NCI-H2029 (cell line): ENCODE measurements at regions not wholly inside any gene's neighbourhood (a gene's known extent, or its start where the extent isn't known, plus 50 kb on each side); places are given as distances from the start of the nearest gene placed in this dataset.
A peak's percentile ranks its signal among the peaks of the same experiment; 100 is the strongest.

Experiments
- DNase-seq: peaks from one replicate; lab custom pipeline; 2025; lab: John Stamatoyannopoulos, UW

DNA sequence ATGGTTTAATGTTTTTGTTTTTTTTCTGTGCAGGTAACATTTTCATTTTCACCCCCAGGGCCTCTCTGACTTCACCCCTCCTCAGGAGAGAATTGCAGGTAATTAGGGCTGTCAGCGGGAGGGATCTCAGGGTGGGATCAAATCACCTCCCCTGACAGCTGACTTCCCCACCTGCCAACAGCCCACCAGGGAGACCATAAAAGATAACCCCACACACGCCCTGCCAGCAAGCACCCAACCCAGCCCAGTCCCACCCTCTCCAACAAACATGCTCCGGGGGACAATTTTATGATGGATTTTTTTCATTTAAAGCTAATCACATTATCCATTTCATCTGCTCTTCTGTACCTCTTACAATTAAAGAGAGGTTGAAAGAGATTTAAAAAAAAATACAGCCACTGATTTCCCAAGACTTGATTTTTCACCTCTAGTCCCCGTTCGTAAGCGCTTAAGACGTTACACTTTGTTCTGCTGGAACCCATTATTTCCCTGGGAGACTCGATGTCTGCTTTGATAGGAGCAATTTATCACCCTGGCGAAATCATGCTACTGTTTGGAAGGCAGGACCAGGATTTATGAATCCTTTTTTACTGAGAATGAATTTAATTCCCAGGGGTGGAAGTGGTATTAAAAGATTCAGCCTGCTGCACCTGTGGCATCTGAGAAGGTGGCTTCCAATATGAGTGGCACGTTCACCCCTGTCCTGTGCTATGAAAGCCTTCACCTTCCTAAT is 232.9 kb upstream of the ID2 start:
- no peak for DNase-seq

DNA sequence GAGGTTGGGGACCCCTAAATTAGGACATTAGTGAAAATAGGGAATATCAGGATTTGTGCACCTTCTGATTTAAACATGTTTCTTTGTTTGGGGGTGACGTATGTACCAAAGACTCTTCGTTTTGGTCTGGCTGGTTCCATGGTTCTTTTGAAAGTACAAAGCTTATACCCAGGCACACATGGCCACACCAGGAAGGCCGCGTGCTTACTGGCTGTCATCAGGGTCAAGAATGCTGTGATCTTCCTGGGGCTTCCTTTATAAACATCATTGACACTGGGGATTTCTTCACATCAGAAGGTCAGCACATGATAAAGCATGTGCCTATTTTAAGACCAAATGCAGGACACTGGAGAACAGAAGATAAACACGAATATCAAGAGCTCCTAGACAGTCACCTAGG is 230.6 kb upstream of the ID2 start:
- no peak for DNase-seq

DNA sequence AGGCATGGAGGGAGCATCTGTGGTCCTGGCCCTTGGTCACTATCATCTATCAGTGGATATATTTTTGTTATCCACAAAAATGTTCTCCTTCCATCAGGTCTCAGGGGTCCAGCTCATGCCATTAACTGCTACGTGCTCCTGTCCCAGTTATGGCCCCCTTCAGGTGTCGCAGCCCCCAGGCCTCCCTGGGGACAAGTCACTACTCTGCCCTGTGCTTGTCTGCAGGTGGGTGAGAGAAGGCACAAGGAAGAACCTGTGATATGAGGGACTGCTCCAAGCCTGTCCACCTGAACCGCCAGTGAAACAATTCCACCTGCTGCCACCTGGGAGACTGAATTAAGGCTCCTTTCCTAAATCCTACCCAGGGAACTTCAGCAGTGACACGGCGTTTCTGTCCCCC is 229.6 kb upstream of the ID2 start:
- no peak for DNase-seq

DNA sequence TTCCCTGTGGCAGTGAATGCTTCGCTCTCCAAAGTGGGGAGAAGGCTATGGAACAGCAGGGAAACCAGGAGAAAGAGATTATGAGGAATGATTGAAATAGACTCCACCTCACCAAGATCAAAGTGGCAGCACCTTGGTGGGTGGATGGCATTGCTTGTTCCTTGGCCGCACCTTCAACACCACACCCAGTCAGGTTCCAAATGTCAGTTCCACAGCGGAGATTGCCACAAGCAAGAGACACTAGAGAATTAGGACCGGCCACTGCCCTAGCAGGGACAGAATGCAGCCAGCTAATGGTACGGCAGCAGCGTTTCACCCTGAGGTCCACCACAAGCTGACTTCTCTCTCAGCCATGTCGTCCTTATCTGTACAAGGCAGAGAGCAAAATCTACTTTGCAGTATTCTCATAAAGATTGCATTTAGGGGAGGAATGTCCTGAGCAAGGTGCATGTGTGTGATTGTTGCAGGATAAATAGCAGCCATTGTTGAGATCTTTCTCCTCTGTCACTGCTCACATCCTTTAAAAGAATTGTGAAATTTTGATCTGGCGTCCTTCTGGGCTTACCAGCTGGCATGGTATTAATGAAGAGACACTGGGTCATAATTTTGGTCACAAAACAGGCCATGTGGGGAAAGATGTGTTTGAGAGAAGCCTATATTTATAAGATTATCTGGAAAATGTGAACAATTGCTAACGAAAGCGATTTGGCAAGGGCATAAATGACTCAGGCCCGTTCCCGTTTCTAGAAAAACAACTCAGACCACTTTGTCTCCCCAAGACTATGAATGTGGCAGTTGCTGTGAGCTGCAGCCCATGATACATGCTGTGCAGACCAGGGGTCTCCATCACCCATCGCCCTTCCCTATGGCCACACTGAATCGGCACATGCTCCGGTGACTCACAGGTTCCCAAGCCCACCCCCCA is 228.6 kb upstream of the ID2 start:
- no peak for DNase-seq

DNA sequence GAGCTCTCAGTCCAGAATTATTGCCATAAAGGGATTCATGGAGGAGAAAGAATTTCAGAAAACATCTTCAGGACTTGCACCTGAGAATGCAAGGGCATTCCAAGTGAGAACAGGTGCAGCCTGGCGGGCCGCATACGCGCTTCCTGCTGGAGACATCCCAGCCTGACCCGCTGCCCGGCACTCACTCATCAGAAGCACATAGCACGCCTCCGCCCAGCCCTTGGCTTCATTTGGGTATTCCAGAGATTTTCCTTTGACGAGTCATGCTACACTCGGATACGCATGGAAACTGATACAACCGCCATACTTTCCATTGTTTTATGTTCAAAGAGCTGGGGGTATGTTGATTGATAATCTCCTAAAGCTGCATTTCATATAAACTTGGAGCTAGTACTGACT is 228.0 kb upstream of the ID2 start:
- no peak for DNase-seq

DNA sequence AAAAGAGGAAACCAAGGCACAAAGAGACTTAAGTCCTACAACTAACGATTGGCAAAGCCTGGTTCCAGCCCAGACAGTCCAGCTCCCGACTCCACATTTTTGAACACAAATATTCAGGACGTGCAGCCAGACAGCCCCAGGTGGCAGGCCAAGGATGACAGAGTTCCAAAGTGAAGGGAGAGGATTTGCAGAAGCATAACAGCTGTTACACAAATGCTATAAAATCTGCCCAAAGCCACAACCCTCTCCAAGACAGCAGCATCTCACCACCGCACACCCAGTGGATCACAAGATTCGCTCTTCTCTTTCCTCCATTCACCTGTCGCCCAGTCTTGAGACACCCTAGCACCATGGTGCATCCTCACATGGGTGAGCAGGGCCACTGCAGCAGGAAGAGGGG is 227.1 kb upstream of the ID2 start:
- no peak for DNase-seq

DNA sequence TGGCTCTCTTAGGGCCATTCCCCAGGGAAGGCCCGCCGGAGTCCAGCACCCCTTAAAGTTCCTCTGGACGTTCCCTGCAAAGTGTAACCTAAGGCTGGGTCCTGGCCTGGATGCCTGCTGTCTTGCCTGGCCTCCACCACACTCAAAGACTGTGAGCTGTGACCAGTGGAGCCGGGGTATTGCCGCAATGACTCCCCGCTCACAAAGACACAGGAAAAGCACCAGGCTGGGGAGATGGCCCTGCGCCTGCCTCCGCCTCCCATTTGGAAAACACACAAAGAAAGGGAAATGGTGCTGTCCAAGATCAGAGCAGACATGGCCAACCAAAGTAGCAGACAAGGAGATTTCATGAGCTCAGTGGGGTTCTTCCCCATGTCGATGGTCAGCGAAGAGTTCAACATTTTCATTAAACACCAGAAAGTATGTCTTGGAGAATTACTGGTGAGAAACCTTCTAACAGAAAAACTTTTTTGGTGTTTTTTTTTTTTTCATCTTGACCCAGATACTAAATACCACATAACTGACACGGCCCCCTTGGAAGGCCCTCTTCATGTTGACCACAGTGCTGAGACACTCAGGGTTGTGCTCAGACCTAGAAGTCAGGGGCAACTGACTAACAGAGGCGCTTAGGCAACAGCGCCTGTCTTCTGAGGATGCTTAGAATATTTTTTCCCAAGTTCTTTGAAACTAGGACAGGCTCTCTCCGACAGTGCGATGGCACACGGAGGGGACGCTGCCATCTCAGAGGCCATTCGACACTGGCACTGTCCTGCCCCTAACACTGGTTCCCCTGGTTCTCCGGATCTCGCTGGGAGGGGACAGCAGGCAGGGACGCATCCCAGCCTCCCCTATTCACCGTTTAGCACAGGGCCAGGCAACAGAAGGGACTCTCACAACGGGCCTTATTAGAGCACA is 226.4 kb upstream of the ID2 start:
- DNase-seq: no peak

DNA sequence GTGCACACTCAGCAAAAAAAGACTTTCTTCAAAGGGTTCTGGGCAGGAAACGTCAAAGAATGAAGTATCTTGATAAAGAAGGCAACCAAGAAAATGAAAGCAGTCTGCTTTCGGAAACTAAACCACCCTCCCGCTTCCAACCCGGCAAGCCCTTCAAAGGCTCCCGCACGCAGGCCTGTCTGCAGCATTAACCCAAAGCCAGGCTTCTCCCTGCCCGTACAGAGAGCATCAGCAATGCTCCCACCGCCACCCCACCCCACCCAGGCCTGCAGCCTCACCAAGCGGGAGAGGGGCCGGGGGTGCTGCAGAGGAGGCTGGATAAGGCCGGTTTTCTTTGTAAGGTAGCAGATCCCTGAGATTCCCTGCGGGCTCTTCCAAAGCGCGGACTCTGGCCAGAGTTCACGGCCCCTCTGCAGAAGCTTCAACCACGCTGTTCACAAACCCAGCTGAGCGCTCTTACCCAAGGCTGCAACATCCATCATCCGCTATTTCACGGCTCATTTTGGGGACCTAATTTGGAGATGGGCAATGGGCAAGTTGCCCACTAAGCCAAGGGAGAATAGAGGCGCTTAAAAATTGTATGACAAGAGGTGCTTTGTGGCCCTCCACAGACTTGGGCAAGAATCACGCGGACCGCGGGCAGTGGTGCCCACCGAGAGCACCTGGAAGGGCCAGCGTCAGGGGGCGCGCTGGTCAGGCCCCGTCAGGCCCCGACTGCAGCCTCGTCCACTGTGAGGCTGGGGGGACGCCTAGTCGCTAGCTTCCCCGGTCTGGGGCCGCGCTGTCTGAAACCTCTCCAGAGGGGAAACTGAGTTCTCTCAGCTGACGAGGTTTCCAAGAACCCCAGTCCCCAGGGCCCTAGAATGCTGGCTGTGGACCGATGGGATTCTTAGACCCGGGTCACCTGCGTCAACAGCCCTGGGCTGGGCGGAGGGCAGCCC is 225.4 kb upstream of the ID2 start:
- no peak for DNase-seq

DNA sequence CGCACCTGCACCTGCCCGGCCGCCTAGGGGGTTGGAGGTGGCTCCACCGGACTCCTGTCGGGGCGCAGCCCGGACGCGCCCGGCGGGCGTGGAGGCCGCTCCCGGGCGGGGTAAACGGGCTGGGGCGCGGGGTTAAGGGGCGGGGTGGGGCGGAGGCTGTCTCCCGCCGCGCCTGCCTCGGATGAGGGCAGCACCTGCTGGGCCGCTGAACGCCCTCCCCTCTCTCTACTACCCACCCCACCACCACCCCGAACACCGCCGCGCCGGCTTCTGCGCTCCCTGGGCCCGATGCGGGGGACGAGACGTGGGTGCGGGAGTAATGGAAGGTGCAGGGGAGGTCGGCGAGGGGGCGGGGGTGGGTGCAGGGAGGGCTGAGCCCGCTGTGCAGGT is 224.8 kb upstream of the ID2 start:
- no peak for DNase-seq

DNA sequence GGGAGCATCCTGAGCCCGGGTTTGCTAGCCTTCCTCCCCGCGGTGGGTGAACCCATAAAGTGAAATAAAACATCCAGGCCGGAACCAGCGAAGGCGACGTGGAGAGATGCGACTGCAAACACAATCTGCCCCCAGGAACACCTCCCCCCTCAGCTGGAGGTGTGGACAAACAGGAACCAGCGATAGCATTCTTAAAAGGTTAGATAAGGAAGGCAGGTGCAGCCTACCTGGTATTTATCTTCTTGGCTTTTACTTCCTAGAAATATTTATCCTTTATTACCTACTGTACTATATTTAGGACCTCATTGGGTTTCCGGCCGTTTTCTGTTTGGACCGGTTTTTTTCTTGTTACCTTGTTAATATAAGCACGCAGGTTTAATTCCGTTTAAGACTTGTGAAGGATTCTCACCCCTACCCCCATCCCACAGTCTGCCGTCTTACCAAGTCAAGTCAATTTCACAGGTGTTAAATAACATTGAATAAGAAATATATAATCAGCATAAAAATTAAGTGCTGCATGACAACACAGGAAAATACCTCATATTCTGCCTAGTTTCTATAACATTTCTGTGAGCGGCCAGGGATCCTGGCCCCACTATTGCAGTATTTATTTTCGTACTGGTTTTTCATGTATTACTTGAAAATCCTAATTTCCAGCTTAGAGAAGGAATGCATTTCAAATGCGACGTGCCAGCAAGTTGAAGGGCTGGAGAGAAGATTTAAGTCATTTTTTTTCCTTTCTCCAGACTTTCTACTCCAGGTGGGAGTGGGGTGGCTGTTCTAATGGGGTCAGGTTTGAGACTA is 224.0 kb upstream of the ID2 start:
- DNase-seq: peak; percentile 62

DNA sequence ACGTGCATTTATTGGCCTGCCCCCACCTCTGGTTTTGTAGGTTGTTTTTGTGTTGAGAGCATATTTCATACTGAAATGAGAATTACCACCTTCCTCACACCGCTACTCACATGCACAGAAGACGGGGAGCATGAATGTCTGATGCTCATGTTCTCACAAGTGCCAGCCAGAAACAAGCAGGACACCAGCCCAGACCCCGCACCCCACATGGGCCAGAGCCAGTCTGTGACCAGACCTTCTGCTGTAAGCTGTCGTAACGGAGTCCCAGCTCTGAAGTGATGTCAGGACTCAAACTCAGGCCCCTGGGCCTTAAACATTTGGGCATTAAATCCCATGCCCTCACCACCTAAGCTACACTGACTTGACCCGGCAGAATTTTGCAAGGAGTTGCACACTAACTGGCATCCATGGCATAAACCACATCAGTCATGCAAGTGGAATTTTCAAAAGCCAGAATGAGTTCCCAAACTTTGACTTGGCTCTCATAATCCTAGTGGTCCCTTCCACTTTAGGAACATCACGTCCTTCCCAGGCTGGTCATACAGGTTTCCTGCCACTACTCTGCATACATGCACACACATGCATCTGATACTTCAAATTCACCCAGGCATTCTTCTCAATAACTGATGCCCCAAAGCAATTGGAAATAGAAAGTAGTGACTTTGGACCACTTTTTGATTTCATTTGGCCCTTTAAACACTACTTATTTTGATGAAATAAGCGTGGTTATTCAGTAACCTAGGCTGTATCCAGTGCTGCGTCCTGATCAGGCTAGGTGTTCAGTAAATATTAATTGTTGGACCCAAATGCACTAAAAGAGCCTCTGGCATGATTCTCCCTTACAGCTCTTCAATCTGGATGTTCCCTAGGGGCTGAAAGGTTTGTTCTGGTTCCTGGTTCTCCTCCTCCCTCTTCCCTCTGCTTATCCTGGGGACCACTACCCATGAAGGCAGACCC is 223.1 kb upstream of the ID2 start:
- no peak for DNase-seq

DNA sequence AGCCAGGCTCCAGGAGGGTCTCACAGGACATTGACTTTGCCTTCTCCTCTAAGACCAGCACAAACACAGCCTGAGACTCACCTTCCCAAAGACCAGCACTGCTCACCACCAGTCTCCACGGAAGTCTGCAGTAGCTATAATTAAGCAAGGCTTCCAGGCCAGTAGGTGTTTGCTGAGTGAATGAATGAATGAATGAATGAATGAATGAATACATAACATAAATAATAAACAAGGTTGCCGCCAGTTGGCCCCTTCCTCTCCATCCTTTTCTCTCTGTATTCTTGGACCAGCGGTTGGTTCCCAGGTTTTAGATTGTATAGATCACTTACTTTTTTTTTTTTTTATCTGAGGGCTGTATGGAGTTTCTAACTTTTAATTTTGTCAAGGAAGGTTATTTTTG is 222.4 kb upstream of the ID2 start:
- no peak for DNase-seq

DNA sequence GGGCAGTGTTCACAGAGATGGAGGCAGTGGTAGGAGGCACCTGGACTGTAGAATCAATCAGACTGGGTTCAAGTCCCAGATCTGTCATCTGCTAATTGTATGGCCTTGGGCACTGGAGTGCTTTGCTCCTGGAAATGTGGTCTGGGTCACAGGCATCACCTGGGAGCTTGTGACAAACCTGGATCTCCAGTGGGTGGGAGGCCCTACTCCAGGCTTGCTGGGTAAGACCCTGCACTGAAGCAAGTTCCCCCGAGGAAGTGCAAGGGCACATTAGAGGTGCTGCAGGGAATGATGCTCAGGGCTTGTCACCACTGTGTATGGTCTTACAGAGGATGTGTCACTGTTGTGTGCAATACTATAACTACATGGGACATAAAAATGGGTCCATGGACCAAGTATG is 220.5 kb upstream of the ID2 start:
- no peak for DNase-seq

DNA sequence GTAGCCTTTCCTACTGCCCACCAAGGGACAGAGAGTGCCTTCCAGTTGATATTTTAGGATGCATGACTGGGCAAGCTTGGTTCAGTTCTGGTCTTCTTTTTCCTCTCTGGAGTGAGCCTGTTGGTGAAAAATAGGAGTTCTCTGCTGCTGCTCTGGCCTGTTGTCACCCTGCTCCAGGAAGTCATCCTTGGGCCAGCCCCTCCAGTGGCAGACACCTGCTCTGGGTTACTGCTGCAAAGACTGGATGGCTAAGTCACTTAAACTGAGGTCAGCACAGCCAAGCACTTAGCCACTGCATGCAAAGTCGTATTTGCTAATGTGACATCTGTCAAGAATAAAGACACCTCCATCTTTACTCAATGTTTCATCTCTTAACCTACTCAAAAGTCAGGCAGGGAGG is 219.6 kb upstream of the ID2 start:
- no peak for DNase-seq

DNA sequence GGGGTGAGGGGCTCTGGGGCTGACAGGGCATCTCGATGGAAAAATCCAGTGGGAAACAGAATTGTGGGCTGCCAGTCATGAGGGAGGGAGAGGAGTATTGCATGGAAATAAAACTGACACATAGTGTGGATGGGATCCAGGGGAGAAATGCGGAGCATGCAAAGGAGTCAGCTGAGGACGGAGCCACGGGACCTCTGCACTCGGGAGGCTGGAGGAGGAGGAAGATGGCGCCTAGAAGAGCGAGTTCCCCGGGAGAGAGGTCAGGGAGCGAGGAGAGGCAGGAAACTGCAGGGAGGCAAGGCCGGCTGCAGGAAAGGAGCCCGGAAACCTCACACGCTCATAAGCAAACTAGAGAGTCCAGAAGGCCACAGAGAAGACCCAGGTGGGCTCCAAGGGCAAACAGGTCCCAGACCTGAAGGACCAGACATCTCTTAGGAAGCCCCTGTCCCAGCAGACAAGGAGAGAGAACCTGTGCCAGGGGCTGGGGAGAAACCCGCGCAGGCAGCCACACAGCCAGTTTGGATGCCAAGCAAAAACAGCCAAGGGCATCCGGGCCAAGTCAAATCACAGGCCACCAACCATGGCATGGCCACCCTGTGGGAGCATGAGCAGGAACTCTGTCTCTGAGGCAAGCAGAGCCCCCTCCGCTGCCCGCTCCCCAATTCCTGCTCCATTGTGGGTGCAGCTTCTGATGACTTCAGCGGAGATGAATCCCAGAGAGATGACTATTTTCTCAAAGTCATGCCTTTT is 218.8 kb upstream of the ID2 start:
- DNase-seq: no peak

DNA sequence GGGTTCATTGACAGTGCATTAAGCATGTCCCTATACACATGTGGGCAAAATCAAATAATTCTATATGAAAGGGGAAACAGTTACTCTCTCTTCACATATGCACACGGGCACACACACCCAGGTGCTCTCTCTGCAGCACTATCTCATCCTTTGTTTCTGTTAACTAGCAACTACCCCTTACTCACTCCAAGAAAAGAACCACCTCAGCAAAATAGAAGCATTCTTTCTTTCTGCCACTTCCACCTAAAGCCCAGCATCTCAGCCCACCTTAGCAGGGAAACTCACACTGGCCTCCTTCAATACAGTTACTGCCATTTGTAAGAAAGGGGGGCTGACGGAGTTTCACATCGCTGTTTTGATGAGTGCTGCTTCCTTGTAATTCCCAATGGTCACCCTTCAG is 216.3 kb upstream of the ID2 start:
- DNase-seq: no peak

DNA sequence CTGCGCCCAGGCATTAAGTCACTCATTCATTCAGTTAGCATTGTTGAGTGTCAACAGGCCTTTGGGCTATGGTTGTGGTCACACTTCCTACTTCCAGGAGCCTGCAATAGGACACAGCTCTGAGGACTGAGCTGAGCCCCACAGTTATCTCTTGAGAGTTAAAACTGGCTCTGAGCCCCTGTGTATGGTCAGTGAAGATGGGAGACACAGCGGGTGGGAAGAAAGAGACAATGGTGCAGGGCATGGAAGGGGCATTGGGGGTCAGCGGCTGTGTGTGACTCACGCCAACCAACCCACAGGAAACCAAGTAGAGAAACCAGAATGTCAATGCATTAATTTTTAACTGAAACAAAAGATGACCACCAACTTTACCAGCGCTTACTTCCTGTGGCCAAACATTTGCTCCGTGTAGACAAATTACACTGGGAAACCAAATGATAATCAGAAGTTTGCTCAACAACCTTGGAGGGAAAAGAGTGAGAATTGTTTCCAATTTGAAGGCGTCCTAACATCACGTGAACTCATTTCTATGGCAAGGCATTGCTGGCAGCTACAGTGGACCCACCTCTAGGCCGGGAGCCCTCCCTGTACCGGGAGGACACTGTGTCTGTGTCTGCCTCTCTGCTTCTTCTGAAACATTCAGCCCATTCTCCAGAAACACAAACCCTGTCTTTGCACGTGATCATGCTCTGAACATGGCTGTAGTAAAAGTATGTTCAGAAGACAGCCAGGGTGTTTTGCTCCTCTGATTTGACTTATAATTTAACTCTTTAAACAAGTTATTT is 212.0 kb upstream of the ID2 start:
- DNase-seq: no peak
